Activated CD4-positive, alpha-beta T cell treated with anti-CD3 and anti-CD28 coated beads, Interleukin-2, amount 10 ng/mL, durations not matched to agents 7 days and 5 days (primary cell): ENCODE measurements at regions not wholly inside any gene's neighbourhood (a gene's known extent, or its start where the extent isn't known, plus 50 kb on each side); places are given as distances from the start of the nearest gene placed in this dataset.

ENCODE experiments used
- CTCF ChIA-PET: fragments of 350-600 bp; sonication (Branson Sonifier 250); formaldehyde crosslinking; loops from one replicate; lab custom pipeline; 2021; ENCODE audit warnings: antibody characterized with exemption; lab: Charles Lee
- POLR2A ChIA-PET: fragments of 350-600 bp; sonication (Branson Sonifier 250); formaldehyde crosslinking; loops from one replicate; lab custom pipeline; 2021; ENCODE audit warnings: antibody characterized with exemption; lab: Charles Lee
- DNase-seq: peaks from one replicate; pipeline ENCODE4 v3.0.0-alpha.2; 2020
- H3K27ac Mint-ChIP-seq: one replicate; pipeline ENCODE4 v1.8.0; 2021; ENCODE audit warnings: mild to moderate bottlenecking, moderate library complexity, mixed read lengths
- H3K27me3 Mint-ChIP-seq: one replicate; pipeline ENCODE4 v1.8.0; 2021; ENCODE audit warnings: mixed read lengths
- H3K36me3 Mint-ChIP-seq: one replicate; pipeline ENCODE4 v1.8.0; 2021; ENCODE audit warnings: low read depth, mixed read lengths
- H3K4me1 Mint-ChIP-seq: one replicate; pipeline ENCODE4 v1.8.0; 2021; ENCODE audit warnings: mixed read lengths
- H3K4me3 Mint-ChIP-seq: one replicate; pipeline ENCODE4 v1.8.0; 2021; ENCODE audit warnings: mild to moderate bottlenecking, moderate library complexity, mixed read lengths
- H3K9me3 Mint-ChIP-seq: one replicate; pipeline ENCODE4 v1.8.0; 2021; ENCODE audit warnings: mixed read lengths

DNA sequence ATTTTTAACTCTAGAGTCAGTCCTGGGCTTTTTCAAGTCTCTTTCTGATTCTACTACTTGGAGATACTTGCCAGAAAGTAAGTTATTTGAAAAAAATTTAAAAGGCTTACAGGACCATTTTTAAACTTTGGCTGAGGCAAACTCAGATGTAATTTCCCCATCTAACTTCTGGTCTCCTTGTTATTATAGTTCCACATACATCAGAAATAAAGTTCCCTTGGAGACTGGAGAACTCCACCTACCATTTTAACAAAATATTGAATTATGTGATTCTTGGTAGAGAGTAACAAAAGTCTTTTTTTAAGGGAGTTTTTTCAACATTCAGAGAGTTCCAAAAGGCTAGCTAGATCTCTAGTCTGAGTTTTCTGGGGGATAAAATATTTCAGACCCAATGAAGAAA is 56.3 kb upstream of the SNX2 start:
- ChIA-PET CTCF (no interaction called here), POLR2A (no interaction called here)
- no peaks in the 10 kb centered on the region for H3K4me1 Mint-ChIP-seq
- DNase-seq, result no peak
- H3K4me3 Mint-ChIP-seq, result no peak overlapping the region
- peaks cover 19% of the 10 kb centered on the region for H3K27me3 Mint-ChIP-seq
- H3K27ac Mint-ChIP-seq, result no peak overlapping the region
- H3K9me3 Mint-ChIP-seq, result no peaks in the 10 kb centered on the region
- no peaks in the 10 kb centered on the region for H3K36me3 Mint-ChIP-seq

DNA sequence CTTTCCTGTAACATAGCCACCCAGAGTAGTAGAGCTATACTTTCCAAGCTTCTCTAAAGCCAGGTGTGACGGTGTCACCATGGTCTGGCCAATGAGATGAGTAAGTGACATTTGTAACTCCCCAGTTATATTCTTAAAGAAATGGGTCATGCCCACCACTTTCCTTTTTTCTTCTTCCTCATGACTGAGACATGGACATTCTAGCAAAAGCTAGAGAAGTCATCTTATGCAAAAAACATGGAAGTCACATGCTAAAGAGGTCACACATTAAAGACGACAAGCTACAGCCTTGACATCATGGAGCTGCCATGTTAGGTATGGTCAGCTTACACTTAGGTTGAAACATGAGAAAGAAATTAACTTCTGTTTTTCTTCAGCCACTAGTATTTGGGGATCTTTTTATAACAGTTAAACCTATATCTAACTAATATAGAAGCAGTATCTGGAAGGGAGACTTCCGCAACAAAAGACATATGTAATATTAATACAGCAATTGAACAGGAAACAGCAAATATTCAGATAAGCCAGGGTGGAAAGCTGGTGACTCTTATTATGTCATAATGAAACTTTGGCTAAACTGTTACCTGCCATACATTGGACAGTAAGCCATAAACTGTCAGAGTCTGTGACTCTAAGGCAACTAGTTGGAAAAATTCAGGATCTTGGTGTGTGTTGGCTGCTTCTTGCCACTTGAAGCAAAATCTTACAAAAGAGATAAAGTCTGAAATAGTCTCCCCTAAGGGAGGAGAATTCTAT is 54.7 kb upstream of the SNX2 start:
- H3K27ac Mint-ChIP-seq, result no peak overlapping the region
- H3K9me3 Mint-ChIP-seq, result no peaks in the 10 kb centered on the region
- CTCF ChIA-PET, result no interaction called here
- peaks cover 16% of the 10 kb centered on the region for H3K27me3 Mint-ChIP-seq
- POLR2A ChIA-PET, result no interaction called here
- H3K4me3 Mint-ChIP-seq, result no peak overlapping the region
- no peaks in the 10 kb centered on the region for H3K36me3 Mint-ChIP-seq
- no peaks in the 10 kb centered on the region for H3K4me1 Mint-ChIP-seq
- no peak for DNase-seq

DNA sequence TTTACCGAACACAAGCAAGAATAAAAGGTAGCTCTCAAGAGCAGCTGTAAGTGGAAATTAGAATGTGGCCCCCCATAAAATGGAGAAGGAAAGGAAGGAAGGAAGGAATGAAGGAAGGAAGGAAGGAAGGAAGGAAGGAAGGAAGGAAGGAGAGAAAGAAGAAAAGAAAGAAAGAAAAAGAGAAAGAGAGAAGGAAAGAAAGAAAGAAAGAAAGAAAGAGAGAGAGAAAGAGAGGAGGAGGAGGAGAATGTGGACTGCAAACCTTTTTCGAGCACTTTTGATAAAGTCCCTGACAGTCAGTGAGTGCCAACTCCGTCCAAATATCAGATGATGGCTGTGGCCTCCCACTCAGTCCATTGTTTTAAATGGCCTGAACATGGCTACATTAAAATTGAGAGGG is 53.8 kb upstream of the SNX2 start:
- CTCF ChIA-PET, result no interaction called here
- no peak overlapping the region for H3K27ac Mint-ChIP-seq

DNA sequence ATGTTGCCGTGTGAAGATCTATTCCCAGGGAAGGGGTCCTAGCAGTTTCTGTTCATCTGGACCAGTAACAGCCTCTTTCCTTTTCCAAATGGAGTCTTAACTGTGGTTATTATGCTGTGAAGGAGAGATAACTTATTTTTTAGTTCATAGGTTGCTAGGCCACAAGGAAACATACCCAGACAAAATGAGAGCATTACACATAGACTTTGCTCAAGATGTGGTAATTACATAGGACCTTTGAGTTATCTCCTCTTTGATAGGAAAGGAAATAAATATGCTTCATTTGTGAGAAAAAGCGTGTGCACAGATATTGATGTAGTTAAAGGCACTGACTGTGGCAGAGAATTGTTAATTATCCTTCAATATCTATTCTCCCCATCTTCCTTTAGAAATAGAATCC is 52.5 kb upstream of the SNX2 start:
- DNase-seq, result no peak
- CTCF ChIA-PET, result no interaction called here
- Mint-ChIP-seq H3K27ac (no peak overlapping the region), H3K4me1 (no peaks in the 10 kb centered on the region), H3K27me3 (peaks cover 11% of the 10 kb centered on the region), H3K4me3 (no peak overlapping the region), H3K36me3 (no peaks in the 10 kb centered on the region), H3K9me3 (no peaks in the 10 kb centered on the region)
- POLR2A ChIA-PET, result no interaction called here

More for the DNA sequence above, 53.8 kb upstream of the SNX2 start:
- Mint-ChIP-seq H3K9me3 (no peaks in the 10 kb centered on the region), H3K4me3 (no peak overlapping the region), H3K27me3 (peaks cover 14% of the 10 kb centered on the region), H3K36me3 (no peaks in the 10 kb centered on the region), H3K4me1 (no peaks in the 10 kb centered on the region)
- DNase-seq, result no peak
- POLR2A ChIA-PET, result no interaction called here

DNA sequence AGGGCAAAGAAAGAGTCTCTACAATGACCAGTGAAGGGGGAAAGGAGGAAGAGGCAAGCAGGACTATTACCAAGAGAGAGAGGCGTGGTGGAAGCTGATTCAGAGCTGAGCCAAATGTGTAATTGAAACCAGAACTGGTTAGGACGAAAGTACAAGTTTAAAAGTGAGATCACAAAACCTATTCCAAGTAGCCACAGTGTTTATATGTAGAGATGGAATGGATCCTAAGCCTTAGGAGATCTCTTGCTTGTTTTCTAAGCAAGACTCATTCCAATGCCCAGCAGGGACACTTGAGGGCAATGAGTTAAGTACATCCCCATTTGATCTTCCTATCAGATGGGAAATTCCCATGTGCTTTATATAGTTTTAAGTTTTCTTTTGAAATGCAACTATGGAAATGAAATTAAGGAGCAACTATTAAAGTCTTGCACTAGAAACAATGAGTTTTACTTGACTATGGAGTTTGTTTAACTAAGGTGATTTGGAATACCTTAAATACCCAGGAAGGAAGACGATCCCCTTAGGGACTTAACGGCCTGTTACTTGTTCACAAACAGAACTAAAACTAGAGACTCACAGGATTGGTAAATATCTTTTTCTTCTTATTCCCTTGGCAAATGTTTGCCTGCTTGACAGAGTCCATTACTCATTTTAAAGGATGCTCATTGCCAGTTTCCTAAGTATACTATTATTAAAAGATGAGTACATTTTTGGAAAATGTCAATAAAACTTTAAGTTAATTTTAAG is 51.1 kb upstream of the SNX2 start:
- ChIA-PET CTCF (no interaction called here), POLR2A (no interaction called here)
- DNase-seq, result no peak
- Mint-ChIP-seq H3K36me3 (no peaks in the 10 kb centered on the region), H3K4me1 (no peaks in the 10 kb centered on the region), H3K9me3 (no peaks in the 10 kb centered on the region), H3K4me3 (no peak overlapping the region), H3K27me3 (peaks cover 13% of the 10 kb centered on the region), H3K27ac (no peak overlapping the region)
